Neural cell (in vitro differentiated cells): ENCODE measurements at regions not wholly inside any gene's neighbourhood (a gene's known extent, or its start where the extent isn't known, plus 50 kb on each side); places are given as distances from the start of the nearest gene placed in this dataset.

ENCODE experiments used
- EP300 ChIP-seq: fragments of 450-650 bp; conservative IDR thresholded peaks from 2 replicates; pipeline ENCODE4 v1.6.1; 2014; ENCODE audit warnings: antibody characterized with exemption, mild to moderate bottlenecking, moderate library complexity; ENCODE audit not compliant: poor library complexity, severe bottlenecking
- EZH2 ChIP-seq: fragments of 200-600, 300-800 bp; shearing (Covaris generic), sonication (generic); IDR thresholded peaks from 2 replicates; pipeline ENCODE4 v1.6.1; 2014; ENCODE audit warnings: antibody characterized with exemption, low read length, borderline replicate concordance, mild to moderate bottlenecking; ENCODE audit not compliant: insufficient read depth, poor library complexity, severe bottlenecking
- POLR2AphosphoS5 ChIP-seq: IDR thresholded peaks from 2 replicates; pipeline ENCODE4 v1.6.1; 2012
- RAD21 ChIP-seq: fragments of 450-650 bp; conservative IDR thresholded peaks from 2 replicates; pipeline ENCODE4 v1.6.1; 2014; ENCODE audit warnings: antibody characterized with exemption, mild to moderate bottlenecking, moderate library complexity
- SMC3 ChIP-seq: fragments of 450-650 bp; conservative IDR thresholded peaks from 2 replicates; pipeline ENCODE4 v1.6.1; 2014; ENCODE audit warnings: antibody characterized with exemption, mild to moderate bottlenecking, moderate library complexity; ENCODE audit not compliant: poor library complexity
- TF ChIP-seq, protein P1 (sequence below): fragments of 450-650 bp; IDR thresholded peaks from 2 replicates; pipeline ENCODE4 v1.5.1; 2014; ENCODE audit warnings: antibody characterized with exemption, mild to moderate bottlenecking, moderate library complexity; ENCODE audit not compliant: poor library complexity, severe bottlenecking

DNA sequence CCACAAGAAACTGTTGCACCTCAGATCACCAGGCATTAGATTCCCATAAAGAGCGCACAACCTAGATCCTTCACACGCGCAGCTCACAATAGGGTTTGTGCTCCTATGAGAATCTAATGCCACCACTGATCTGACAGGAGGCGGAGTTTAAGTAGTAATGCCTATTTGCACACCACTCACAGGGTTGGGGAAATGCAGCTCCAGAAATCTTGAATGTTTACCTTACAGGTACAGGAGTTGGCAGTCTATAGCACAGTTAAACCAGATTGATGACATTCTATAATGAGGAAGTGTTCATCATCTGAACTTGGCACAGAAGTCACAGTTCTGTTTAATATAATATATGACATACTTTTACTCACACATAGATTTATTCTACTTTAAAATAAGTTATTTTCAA is 732.2 kb upstream of the ZNF608 start:
- TF ChIP-seq, protein P1, sequence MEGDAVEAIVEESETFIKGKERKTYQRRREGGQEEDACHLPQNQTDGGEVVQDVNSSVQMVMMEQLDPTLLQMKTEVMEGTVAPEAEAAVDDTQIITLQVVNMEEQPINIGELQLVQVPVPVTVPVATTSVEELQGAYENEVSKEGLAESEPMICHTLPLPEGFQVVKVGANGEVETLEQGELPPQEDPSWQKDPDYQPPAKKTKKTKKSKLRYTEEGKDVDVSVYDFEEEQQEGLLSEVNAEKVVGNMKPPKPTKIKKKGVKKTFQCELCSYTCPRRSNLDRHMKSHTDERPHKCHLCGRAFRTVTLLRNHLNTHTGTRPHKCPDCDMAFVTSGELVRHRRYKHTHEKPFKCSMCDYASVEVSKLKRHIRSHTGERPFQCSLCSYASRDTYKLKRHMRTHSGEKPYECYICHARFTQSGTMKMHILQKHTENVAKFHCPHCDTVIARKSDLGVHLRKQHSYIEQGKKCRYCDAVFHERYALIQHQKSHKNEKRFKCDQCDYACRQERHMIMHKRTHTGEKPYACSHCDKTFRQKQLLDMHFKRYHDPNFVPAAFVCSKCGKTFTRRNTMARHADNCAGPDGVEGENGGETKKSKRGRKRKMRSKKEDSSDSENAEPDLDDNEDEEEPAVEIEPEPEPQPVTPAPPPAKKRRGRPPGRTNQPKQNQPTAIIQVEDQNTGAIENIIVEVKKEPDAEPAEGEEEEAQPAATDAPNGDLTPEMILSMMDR, result no peak
- no peak for TF ChIP-seq EZH2
- TF ChIP-seq RAD21, result no peak
- TF ChIP-seq SMC3, result no peak
- TF ChIP-seq POLR2AphosphoS5, result no peak
- TF ChIP-seq EP300, result no peak
